ENCODE measurements at regions not wholly inside any gene's neighbourhood (a gene's known extent, or its start where the extent isn't known, plus 50 kb on each side); places are given as distances from the start of the nearest gene placed in this dataset.
"Not testable (repeated sequence)": the region's sequence is repeated elsewhere in the genome, so short reads cannot be mapped to it uniquely, and the experiment has no call there.

DNA sequence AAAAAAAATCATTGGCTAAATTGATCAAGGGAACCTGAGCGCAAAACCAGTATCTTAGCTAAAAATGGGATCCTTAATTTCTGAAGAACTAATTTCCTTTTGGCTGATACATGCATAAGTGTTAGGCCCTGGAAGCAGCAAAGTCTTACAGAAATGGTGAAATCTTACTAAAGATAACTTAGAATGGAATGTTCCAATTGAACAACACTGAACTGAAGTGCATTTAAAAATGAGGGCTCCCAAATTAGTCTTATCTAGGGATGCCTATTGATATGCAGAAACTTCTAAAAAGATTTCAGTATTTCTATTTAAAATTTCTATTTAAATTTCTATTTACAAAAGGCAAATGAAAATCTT lies 120.7 kb upstream of the BANK1 start:
- no peak for DNase-seq

DNA sequence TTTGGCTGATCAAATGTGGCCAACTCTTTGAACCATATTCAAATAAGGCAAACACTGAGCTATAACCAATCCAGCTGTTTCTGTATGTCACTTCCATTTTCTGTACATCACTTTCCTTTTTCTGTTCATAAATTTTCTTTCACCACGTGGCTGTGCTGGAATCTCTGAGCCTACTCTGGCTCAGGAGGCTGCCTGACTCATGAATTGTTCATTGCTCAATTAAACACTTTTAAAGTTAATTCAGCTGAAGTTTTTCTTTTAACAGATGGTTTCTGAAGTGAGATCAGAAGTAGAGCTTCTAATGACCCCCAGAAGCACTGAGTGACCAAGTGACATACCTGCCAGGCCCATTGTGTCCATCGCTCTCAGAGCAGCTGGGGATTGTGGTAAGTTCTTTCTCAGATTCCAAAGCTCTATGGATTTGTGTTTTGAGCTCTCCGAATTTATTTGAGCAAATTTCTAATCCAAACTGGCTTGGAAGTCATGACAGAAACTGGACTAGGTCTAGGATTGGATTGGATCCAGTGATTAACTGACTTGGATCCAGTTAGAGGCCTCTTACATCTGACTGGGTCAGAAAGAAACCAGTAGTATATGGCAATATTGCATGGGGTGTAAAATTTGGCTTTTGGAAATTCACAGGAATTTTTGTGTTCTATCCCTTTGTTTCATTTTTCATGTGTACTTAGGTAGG lies 121.2 kb upstream of the BANK1 start:
- no peak for DNase-seq

DNA sequence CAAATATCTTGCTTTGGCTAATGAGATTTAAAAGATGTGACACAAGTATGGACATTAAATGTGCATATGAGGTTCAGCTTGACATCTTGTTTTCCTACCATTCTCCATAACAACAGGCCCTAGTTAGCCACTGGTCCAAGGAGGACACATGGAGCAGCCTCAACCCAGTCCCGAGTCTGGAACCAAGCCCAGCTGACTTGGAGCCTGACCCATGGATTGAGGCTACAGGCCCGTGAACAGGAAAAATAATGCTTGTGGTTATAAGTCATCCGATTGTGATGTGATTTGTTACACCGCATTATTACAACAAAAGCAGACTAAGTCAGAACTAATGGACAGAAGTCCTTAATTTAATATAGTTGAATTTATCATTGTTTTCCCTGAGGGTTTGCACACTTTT lies 123.2 kb upstream of the BANK1 start:
- DNase-seq: no peak

DNA sequence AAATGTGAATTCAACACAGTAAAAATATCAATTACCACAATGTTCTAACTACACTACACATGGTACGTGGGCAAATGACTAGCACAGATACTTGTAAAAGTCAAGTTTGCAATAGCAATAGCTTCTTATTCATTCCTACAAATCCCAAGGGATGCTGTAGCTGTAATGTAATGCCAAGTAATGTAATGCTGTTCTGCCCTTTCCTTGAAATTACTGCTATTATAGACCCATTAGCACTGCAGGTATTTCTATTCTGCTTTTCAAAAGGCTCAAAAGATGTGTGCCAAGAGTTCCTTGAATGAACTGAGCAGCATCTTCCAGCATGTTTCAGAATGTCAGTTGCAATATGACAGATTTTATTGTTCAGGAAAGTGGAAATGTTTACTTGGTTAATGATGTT lies 129.9 kb upstream of the BANK1 start:
- no peak for DNase-seq

DNA sequence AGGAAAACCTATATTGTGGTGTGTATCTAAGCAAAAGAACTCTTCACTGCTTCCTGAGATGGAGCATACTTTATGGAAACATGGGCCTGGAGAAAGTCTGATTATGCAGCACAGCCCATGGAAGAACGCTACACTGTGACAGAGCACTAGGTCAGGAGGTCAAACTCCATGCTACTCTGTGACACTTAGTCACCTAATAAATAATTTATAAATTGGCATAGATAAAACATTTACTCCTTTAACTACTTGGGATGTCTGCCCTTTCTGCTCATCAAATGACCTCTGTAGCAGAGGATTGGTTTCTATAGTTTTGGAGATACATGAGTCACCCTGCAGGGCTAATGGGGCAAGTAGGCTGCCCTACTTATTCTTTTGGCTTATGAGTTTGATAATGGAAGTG lies 134.7 kb upstream of the BANK1 start:
- no peak for DNase-seq

DNA sequence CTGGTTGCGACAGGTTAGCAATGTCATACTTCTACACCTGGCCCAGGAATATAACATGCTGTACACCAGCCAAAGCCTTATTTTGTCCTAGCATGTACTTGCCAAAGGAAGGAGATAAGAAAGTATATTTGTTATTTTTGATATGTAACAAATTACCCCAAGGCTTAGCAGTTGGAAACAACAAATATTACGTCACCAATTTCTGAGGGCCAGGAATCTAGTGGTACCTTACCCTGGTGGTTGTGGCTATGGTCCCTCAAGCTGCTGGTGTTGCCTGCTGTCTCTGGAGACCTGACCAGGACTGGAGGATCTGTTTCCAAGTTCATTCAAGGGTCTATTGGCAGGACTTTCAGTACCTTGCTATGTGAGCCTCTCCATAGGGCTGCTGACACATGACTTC lies 135.5 kb upstream of the BANK1 start:
- no peak for DNase-seq

DNA sequence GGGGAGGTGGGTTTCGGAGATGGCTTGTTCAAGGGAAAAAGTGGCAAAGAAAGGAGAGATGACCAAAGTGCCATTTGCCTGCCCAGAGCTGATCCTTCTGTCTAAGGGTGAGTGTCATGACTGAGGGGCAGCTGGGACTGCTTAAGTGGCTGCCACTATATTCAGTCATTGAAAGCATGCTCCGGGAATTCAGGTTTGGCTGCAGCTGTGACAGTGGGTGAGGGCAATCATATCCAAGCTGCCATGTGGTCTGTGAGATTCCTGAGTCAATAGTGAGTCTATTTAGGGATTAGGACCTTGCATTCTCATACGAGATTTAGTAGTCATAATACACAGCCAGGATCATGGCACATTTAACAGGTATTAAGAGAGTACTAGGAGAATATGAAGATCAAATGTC lies 138.8 kb upstream of the BANK1 start:
- DNase-seq: no peak

DNA sequence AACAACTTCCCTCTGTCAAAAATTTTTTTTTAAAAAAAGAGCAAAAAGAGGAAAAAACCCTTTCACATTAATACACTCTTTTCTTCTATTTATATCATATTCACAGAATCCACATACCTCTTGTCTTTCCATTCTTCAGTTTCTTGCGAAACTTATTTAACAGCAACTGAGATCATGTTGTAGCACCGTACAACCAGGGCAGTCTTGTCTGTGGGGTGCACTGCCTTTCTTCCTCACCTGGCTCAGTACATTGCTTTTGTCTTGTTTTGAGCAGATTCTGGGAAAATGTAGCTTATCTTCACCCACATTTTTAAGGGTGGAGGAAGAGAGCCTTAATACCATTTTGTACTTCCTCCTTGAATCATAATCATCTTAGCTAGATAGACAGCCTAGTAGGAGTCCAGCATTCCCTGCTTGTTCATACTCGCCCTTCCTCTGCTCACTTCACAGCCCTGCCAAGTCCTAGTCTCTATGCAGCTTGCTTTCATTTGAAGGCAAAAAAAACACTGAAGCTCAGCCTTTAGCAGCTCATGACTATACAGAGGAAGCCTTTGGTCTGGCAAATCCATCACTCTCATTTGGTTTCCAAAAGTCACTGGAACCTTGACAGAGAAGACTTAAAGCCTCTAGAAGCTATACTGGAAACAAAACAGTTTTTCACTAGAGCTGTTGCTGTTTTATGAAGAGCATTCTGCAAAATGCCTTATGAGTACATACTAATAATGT lies 140.6 kb upstream of the BANK1 start:
- DNase-seq: no peak

DNA sequence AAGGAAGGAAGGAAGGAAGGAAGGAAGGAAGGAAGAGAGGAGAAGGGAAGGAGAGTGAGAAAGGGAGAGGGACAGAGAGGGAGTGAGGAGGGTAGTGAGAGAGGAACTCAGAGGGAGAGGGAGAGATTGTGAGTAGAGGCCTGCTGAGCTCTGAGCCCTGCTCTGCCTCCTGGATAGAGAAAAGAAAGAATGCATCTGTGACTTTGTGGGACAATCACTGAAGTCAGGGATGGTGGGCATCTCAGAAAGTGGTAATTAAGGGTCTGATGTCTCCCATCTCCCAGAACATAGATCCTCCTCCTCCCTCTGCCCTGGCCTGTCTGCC lies 142.9 kb upstream of the BANK1 start:
- no peak for DNase-seq

DNA sequence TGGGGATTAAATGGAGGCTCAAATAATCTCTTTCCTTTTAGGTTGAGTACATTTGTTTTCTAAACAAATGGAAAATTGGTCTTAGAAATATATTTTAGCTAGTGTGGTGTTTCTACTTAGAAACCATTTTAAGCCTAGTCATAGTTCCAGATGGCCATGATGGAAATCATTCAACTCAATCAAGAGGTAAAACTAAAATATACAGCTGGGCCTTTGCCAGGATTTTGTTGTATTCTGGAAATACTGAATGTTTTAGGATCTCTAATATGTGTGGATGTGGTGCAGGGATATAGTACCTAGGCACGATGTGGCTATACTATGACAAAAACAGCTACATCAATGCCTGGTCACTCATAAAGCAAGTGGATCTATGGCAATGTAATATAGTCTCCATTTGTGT lies 146.0 kb upstream of the BANK1 start:
- no peak for DNase-seq

DNA sequence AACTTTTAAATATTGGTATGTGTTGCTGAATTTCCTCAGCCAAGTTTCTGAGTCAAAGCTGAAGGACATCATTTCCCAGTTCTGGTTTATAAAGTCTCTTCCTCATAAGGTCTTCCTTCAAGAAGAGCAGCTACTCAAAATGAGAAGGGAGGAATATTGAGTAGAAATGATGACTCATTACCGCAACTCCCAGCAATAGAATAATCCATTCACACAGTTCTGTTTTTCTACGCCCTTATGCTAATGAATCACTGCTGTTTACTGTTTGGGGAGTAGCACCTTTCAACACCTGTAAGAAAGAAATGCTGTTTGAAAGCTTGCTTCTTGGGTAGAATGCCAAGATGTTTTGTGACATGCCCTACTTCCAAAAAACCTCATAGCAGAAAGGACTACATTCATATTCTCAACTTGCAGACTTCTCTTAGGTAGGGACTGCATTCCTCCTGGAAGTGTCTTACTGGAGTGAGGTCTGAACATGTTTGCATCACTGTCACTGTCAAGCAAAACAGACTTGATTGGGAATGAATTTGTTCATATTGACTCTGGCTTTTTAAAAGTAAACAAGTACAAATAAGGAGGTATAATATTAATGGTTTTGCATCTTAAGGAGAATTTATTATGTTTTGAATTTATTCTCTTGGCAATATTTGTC lies 147.2 kb upstream of the BANK1 start:
- no peak for DNase-seq

DNA sequence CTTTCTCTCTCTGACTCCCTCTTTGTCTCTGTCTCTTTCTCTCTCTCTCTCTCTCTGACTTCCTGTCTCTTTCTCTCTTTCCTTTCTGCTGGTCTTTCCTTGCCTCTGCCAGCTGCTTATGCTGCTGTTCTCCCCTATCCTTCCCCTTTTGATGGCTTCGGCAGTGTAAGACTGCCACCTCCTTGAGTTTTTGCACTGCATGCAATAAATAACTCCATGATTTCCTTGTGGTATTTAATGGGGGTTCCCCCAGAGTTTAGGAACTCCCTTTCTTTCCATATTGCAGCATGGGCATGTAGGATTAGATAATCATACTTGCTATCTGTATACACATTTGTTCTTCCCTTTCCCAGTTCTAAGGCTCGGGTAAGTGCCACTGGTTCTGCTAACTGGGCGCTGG lies 157.8 kb upstream of the BANK1 start:
- DNase-seq: not testable (repeated sequence)

DNA sequence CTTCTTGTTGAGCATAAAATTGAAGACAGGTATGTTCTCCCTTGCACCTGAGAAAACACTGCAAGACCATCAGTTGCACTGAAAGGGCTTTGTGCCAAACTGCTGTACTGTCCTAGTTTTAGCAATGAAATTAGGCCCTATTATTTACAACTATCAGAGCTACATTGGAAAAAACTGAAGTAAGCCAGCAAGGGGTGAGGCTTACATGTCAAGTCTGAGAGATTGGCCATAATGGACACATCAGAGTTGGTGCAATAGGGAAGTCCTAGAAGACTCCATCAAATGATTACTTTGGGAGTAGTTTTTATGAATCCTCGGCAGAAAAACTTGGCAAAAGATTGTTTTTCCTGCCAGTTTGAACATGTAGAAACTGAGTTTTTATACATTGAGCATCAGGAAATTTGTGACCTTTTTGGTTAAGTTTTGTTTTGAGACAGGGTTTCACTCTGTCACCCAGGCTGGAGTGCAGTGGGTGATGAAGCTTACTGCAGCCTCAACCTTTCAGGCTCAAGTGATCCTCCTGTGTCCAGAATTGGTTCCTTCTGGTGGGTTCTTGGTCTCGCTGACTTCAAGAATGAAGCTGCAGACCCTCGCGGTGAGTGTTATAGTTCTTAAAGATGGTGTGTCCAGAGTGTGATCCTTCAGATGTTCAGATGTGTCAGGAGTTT lies 160.1 kb upstream of the BANK1 start:
- no peak for DNase-seq

DNA sequence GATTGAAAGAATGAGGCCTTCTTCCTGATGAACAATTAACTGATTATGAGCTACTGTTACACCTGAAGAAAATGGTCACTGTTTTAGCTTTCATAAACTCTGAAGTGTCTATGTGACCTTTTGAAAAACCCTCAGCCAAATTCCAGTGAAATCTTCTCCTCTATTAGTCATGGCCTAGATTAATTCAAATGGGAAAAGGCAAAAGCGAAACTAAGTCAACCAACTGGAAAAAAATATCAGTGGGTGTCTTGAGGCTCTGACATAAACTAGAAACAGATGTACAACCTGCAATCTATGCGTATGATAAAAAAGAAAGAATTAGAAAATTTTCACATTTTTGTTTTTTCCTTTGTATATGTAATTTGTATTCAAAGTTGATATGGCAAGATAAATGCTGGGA lies 169.4 kb upstream of the BANK1 start:
- DNase-seq: no peak

DNA sequence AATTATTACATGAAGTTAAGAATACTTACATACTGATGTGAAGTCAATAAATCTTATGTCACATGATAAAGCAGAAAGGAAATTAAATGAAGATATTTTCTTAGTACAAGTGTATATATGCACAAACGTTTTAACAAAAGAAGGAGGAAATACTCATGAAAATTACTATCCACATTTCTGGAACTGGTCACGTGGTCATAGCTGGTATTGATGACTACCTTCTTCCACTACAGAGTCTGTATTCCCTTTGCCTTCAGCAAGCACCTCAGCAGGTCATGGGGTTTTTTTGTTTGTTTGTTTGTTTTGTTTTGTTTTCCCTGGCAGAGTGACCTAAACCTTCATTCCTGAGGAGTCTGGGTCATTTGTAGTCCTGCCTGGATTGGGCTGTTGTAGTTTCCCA lies 174.9 kb upstream of the BANK1 start:
- no peak for DNase-seq

DNA sequence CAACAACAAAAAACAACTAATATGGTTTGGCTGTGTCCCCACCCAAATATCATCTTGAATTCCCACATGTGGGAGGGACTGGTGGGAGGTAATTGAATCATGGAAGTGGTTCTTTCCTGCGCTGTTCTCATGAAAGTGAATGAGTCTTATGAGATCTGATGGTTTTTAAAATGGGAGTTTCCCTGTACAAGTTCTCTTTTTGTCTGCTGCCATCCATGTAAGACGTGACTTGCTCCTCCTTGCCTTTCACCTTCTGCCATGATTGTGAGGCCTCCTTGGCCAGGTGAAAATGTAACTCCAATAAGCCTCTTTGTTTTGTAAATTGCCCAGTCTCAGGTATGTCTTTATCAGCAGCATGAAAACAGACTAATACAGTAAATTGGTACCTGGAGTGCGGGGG lies 183.5 kb upstream of the BANK1 start:
- DNase-seq: not testable (repeated sequence)

DNA sequence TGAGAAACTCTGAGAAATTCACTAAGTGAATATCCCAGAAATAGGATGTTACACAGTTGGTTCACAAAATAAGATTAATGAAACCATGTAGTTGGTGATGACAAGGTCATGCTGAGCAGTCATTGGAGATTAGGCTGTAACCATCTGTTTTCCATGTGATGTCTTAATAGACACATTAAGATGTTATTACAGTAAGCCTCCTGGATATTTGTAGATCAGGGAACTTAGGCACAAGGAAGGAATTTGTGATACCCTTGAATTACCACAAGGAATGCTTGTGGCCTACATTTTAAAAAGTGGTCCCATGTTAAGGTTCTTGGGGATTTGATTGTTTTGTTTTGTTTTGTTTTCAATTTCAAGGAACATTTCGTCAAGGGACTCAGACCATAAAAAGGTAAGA lies 185.6 kb upstream of the BANK1 start:
- DNase-seq: no peak

DNA sequence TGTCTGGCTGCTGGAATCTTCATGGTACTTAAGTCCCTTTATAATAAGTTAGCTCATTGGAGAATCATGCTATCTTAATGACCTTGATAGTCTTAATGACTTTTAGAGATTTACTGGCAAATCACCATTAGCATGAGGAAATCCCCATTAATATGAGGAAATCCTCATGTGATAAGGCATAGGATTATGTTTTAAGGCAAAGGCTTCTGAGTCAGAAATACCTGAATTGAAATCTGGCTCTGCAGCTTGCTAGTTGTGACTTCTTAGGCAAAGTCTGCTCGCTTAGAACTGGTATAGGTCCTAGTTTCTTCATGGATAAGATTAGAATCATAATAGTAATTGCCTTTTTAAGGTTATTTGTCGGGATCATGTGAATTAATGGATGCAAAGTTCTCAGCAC lies 190.2 kb upstream of the BANK1 start:
- no peak for DNase-seq

DNA sequence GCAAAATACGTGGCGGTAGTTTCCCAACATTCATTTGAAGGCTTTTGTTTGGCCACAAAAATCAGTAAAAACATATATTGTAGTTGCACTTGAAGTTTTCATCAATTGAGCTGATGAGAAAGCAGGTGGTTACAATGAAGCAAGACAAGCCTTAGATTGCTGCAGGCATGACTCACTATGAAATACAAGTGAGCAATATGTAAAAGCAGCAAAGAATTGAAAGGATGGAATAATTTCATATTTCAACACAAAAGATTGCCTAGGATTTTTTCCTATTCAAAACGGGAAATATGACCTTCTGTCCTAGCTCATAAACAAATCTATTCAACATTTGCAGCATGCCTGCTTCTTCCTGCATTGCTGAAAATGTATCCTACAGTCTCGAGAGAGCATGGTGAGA lies 190.9 kb upstream of the BANK1 start:
- no peak for DNase-seq

DNA sequence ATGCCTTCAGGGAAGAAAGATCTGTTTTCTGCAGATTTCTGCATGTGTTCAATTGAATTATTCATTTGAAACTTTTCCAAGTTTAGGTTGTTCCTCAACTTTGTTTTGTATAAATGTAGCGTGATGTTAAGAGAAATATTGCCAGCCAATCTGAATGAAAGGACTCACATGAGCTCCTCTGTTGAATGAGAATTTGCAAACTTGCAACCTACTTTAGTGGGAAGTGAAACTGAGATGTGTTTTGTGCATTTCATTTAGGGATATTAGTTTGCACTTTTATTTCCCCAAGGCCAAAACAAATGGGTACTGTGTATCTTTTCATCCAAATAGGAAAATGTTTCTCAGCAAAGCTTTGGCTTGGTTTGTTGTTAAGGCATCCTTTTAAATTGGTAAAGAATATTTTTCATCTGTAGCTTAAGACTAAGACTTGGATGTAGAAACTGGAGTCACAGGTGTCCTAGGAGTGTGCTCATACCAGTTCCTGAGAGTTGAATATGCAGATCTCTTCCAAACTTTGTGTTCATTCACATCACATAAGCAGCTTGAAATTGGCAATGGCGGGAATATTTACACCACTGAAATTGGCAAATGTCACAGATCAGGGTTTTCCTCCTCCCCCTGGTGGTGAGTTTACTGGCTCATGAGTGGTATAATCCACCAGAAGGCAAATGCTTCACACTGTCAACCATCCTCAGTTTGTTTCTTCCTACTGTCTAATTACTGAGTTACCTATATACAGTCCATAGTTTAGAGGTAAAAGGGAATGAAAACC lies 193.6 kb upstream of the BANK1 start:
- DNase-seq: no peak

DNA sequence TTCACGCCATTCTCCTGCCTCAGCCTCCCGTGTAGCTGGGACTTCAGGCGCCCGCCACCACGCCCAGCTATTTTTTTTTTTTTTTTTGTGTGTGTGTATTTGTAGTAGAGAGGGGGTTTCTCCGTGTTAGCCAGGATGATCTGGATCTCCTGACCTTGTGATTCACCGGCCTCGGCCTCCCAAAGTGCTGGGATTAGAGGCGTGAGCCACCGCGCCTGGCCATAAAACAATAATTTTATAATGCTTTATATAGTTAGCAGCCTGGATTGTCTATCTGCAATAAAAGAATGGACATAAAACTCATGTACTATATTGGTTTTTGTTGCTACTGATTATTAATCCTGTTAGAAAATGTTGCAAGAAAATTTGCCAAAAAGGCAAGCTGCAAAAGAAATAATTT lies 195.9 kb upstream of the BANK1 start:
- no peak for DNase-seq

DNA sequence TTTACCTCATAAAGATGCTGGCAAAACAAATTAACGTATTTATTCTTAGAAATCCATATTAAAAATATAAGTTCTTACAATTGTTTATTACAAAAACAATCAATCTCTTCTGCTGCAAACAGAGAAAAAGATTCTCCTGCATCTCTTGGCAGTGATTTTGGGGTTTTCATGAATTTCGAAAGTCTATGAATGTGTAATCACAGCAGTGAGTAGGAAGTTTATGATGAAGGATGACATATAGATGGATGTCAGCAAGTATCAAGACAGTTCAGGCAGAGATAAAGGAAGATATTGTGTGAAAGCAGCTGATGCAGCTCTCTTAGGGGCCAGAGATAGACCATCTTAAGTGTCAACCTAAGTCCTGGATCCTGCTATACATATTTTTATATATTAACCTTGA lies 196.9 kb upstream of the BANK1 start:
- no peak for DNase-seq

DNA sequence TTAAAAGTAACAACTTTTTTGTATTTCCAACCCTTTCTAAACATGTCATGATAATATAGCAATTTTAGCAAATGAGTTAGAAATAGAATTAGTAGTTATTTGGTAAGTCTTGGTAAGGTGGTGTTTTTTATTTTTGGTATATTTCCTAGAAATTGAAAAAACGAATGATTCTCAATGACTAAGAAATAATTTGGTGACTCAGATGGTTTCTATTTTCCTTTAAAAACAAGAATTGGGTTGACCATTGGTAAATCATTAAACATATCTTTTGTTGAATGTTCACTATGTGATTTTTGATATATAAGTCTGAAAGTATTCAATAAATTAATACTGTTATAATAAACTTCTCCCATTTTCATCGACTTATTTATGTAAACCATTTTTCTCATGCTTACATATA lies 206.2 kb upstream of the BANK1 start:
- DNase-seq: no peak
